ENCODE measurements at regions not wholly inside any gene's neighbourhood (a gene's known extent, or its start where the extent isn't known, plus 50 kb on each side); places are given as distances from the start of the nearest gene placed in this dataset.

DNA sequence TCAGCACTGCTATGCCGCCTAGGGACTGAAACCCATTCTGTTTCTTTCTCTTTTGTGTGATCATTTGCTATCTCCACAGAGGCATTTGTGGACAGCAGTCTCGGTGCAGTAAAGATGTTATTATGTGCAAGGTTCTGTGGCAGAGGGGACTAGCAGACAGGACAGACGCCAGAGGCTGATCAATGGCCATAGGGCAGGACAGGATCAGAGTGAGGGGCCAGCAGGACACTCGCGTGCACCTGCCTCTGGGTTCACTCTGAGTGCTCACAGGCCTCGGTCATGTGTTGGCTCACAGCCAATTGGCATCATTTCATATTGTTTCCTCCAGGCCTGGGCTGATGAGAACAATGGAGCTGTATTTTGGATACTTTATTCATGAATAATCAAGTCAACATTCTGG is 212.6 kb downstream of the TGFB2 start:
- H3K4me1 ChIP-seq, result no peaks in the 10 kb centered on the region
- TF ChIP-seq, protein P1, sequence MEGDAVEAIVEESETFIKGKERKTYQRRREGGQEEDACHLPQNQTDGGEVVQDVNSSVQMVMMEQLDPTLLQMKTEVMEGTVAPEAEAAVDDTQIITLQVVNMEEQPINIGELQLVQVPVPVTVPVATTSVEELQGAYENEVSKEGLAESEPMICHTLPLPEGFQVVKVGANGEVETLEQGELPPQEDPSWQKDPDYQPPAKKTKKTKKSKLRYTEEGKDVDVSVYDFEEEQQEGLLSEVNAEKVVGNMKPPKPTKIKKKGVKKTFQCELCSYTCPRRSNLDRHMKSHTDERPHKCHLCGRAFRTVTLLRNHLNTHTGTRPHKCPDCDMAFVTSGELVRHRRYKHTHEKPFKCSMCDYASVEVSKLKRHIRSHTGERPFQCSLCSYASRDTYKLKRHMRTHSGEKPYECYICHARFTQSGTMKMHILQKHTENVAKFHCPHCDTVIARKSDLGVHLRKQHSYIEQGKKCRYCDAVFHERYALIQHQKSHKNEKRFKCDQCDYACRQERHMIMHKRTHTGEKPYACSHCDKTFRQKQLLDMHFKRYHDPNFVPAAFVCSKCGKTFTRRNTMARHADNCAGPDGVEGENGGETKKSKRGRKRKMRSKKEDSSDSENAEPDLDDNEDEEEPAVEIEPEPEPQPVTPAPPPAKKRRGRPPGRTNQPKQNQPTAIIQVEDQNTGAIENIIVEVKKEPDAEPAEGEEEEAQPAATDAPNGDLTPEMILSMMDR (IDR thresholded peaks at IDR 0.05), result no peak
- DNase-seq (peak in 4 of 6 donors; percentile 17 to 48 (median 24)), FAIRE-seq (no peak), ATAC-seq (peak; percentile 48 to 72 (median 62))
- no peaks in the 10 kb centered on the region for H3K9me3 ChIP-seq
- intact Hi-C loops (cut with DNase I), result no loop called here
- no peaks in the 10 kb centered on the region for H3K36me3 ChIP-seq
- H3K4me3 ChIP-seq, result no peak overlapping the region
- H3K27me3 ChIP-seq, result no peaks in the 10 kb centered on the region
- no peak overlapping the region for H3K27ac ChIP-seq
- 31% methylated on average over 6 of the region's 6 CpGs for WGBS, 2 donors

DNA sequence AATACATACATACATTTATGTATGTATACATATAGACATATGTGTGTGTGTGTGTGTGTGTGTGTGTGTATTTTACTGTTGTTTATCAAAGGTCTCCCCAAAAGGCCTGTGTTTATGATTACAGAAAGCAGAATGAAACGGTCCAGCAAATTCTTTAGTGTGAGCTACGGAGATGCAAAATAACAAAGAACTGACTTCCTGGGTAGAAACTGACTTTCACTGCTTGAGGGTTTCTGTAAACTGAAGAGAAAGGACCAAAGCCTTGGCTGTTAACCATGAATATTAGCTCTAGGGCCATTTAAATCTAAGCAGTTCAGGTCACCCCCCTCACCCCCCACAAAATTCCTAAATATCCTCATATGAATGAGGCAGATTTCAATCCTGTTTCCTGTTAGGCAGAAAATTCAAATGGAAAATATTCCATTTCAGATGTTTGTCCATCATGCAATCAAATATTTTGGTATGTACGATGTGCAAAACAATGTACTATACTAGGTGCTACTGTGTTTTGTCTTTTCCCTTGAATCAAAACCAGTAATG is 213.2 kb downstream of the TGFB2 start:
- H3K4me1 ChIP-seq, result no peaks in the 10 kb centered on the region
- TF ChIP-seq, protein P1 (IDR thresholded peaks at IDR 0.05), result no peak
- H3K9me3 ChIP-seq, result no peaks in the 10 kb centered on the region
- intact Hi-C loops (cut with DNase I), result no loop called here
- DNase-seq (no peak), ATAC-seq (no peak), FAIRE-seq (no peak)
- no peaks in the 10 kb centered on the region for H3K27me3 ChIP-seq
- no peaks in the 10 kb centered on the region for H3K36me3 ChIP-seq
- H3K27ac ChIP-seq, result no peak overlapping the region
- no peak overlapping the region for H3K4me3 ChIP-seq
- 87% methylated on average over 3 of the region's 3 CpGs for WGBS, 2 donors

DNA sequence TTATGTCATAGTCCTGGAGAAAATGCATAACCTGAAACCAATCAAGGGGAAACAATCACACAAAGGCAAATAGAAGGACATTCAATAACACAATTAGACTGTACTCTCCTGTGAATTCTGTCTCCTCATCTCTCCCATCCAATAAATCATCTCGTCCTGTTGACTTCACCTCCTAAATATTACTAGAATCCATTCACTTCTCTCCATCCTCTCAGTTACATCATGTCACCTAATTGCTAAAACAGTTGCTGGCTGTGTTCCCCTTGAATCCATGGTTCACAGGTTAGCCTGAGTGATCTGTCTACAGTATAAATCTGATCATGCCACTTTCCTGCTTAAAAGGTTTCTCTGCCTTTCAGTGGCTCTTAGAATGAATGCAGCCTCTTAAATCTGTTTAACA is 220.2 kb downstream of the TGFB2 start:
- Histone ChIP-seq H3K9me3 (no peaks in the 10 kb centered on the region), H3K4me1 (no peaks in the 10 kb centered on the region), H3K4me3 (no peak overlapping the region), H3K27me3 (no peaks in the 10 kb centered on the region), H3K36me3 (no peaks in the 10 kb centered on the region), H3K27ac (no peak overlapping the region)
- ATAC-seq (no peak), FAIRE-seq (no peak), DNase-seq (no peak)
- TF ChIP-seq, protein P1 (IDR thresholded peaks at IDR 0.05), result no peak
- WGBS, 2 donors, result 44 to 58% methylated on average over 1 of the region's 1 CpG
- intact Hi-C loops (cut with DNase I), result no loop called here

DNA sequence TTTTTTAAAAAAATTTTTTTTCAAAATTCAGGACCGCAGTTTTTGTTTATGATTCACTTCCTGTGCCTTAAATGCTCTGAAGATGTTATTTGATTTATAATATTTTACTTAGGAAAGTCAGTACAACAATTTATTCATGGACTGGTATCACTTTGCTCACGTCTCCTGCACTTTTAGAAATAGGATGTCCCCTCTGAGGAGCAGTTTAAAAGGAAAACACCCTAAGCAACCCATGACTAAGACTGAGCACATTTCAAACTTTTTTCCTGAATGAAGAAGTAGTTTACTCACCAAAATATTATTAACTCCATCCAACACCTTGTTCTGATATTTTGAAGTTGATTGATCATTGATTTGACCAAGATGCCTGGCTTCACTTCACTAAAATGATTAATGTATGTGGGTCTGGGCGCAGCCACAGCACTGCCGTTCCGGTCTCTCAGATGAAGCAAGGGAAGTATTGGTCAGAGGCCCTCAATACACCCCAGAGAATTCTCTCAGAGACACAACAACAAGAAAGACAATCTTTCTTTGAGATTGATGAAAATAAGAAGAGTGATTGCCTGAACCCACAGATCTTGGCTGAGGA is 223.9 kb downstream of the TGFB2 start:
- FAIRE-seq, result no peak
- WGBS, 2 donors, result 78 to 85% methylated on average over 5 of the region's 5 CpGs
- Histone ChIP-seq H3K36me3 (no peaks in the 10 kb centered on the region), H3K4me1 (no peaks in the 10 kb centered on the region), H3K9me3 (no peaks in the 10 kb centered on the region), H3K27ac (no peak overlapping the region), H3K27me3 (no peaks in the 10 kb centered on the region), H3K4me3 (no peak overlapping the region)
- DNase-seq, result no peak
- no peak for ATAC-seq
- TF ChIP-seq, protein P1 (IDR thresholded peaks at IDR 0.05), result no peak
- intact Hi-C loops (cut with DNase I), result no loop called here

DNA sequence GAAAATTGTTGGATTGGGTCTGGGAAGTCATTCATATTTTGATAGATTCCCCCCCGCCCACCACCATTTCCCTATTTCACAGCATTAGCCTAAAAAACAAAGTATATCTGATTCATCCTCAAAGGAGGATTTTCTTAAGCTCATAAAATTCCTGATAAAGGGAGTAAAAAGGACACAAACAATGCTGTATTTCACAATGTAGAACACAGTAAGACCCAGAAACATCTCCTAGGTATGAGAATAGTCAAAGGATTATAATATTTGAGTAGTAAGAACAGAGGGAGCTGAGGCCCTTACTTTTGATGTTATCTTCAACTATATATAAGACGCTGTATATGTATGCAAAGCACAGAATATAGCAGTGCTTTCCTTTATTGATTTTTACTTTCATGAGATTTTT is 225.3 kb downstream of the TGFB2 start:
- TF ChIP-seq, protein P1 (IDR thresholded peaks at IDR 0.05), result no peak
- FAIRE-seq, result no peak
- DNase-seq, result no peak

More for the DNA sequence above, 225.3 kb downstream of the TGFB2 start:
- H3K9me3 ChIP-seq, result no peaks in the 10 kb centered on the region
- intact Hi-C loops (cut with DNase I), result no loop called here
- H3K36me3 ChIP-seq, result no peaks in the 10 kb centered on the region
- no peak overlapping the region for H3K4me3 ChIP-seq
- H3K4me1 ChIP-seq, result no peaks in the 10 kb centered on the region
- no peak overlapping the region for H3K27ac ChIP-seq
- no peaks in the 10 kb centered on the region for H3K27me3 ChIP-seq
- WGBS, 2 donors, result 57 to 78% methylated on average over 2 of the region's 2 CpGs
- ATAC-seq, result no peak

Measured in pancreas (tissue), 10 donors.